ENCODE measurements at regions not wholly inside any gene's neighbourhood (a gene's known extent, or its start where the extent isn't known, plus 50 kb on each side); places are given as distances from the start of the nearest gene placed in this dataset.

GRCh38 chr4:128524311-128524710, 236.7 kb upstream of the PGRMC2 start:
- peak; percentile 33 for DNase-seq

GRCh38 chr4:128521648-128522111, 234.1 kb upstream of the PGRMC2 start:
- peak; percentile 9 for DNase-seq

- no peak for DNase-seq
These were observed 233.5 kb upstream of the PGRMC2 start for GRCh38 chr4:128521156-128521555.

- no peak for DNase-seq
These were observed 231.7 kb upstream of the PGRMC2 start for GRCh38 chr4:128519163-128519830.

GRCh38 chr4:128517739-128518510, 230.3 kb upstream of the PGRMC2 start:
- peak; percentile 87 for DNase-seq

GRCh38 chr4:128517096-128517738, 229.6 kb upstream of the PGRMC2 start:
- DNase-seq = peak; percentile 47

- DNase-seq = peak; percentile 46
These were observed 228.8 kb upstream of the PGRMC2 start for GRCh38 chr4:128516301-128516969.

- peak; percentile 3 for DNase-seq
These were observed 226.3 kb upstream of the PGRMC2 start for GRCh38 chr4:128513664-128514484.

GRCh38 chr4:128512767-128513322, 225.2 kb upstream of the PGRMC2 start:
- no peak for DNase-seq

GRCh38 chr4:128512161-128512560, 224.5 kb upstream of the PGRMC2 start:
- no peak for DNase-seq

GRCh38 chr4:128510850-128511249, 223.2 kb upstream of the PGRMC2 start:
- no peak for DNase-seq

GRCh38 chr4:128502818-128503527, 215.4 kb upstream of the PGRMC2 start:
- DNase-seq = no peak

GRCh38 chr4:128501239-128501638, 213.6 kb upstream of the PGRMC2 start:
- no peak for DNase-seq

GRCh38 chr4:128488055-128488705, 200.6 kb upstream of the PGRMC2 start:
- DNase-seq = no peak

GRCh38 chr4:128484896-128485295, 197.3 kb upstream of the PGRMC2 start:
- no peak for DNase-seq

GRCh38 chr4:128483816-128484215, 196.2 kb upstream of the PGRMC2 start:
- no peak for DNase-seq

- DNase-seq = no peak
These were observed 195.4 kb upstream of the PGRMC2 start for GRCh38 chr4:128483041-128483440.

GRCh38 chr4:128481752-128482480, 194.3 kb upstream of the PGRMC2 start:
- DNase-seq = no peak

- DNase-seq = no peak
These were observed 193.3 kb upstream of the PGRMC2 start for GRCh38 chr4:128480945-128481344.

GRCh38 chr4:128477540-128477939, 189.9 kb upstream of the PGRMC2 start:
- DNase-seq = peak; percentile 41

Data from DMS53 (cell line).